ENCODE measurements at regions not wholly inside any gene's neighbourhood (a gene's known extent, or its start where the extent isn't known, plus 50 kb on each side); places are given as distances from the start of the nearest gene placed in this dataset.

DNA sequence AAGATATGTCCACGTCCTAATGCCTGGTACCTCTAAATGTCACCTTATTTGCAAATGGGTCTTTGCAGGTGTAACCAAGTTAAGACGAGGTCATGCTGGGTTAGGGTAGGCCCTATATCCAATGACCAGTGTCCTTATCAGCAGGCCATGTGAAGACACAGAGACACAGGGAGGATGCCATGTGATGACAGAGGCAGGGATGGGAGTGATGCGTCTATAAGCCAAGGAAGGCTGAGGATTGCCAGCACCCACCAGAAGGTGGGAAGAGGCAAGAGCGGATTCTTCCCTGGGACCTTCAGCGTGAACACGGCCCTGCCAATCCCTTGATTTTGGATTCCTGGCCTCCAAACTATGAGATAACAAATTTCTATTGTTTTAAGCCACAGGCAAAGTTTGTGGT lies 123.4 kb upstream of the CXCL14 start:
- DNase-seq (ENCODE audit: low read depth), result no peak

DNA sequence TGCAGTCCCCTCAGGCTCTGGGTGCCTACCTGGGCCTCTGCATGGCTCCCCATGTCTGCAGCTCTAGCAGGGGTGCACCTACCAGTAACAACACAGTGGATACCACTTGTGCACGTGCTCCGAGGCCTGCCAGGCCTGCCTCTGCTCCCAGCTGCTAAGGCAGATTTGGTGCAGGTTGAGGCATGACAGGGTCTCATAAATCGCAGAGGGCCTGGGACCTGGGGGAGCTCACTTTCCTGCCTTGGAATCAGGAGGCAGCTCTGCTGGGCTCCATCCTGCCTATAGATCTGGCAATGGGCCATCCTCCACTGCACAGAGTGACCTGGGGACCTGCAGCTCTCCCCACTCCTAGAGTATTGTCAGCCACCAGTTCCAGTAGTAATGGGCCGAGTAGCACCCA lies 121.9 kb upstream of the CXCL14 start:
- DNase-seq (ENCODE audit: low read depth), result no peak

DNA sequence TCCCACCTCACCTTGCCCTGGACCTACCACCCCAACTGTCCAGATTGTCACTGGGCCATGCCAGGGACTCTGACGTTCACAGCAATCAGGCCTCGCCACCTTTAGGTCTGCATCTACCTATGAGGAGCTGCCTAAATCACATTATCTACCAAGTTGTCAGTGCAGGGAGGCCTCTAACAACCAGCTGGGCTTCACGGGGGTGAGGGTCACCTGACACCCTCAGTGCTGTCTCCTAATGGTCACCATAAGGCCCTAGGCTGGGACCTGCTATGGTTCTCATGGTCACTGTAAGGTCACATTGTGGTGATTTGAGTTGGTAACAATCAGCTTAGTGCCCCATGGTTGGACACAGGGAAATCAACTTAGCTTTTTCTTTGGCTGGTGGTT lies 119.2 kb upstream of the CXCL14 start:
- DNase-seq (ENCODE audit: low read depth), result no peak

DNA sequence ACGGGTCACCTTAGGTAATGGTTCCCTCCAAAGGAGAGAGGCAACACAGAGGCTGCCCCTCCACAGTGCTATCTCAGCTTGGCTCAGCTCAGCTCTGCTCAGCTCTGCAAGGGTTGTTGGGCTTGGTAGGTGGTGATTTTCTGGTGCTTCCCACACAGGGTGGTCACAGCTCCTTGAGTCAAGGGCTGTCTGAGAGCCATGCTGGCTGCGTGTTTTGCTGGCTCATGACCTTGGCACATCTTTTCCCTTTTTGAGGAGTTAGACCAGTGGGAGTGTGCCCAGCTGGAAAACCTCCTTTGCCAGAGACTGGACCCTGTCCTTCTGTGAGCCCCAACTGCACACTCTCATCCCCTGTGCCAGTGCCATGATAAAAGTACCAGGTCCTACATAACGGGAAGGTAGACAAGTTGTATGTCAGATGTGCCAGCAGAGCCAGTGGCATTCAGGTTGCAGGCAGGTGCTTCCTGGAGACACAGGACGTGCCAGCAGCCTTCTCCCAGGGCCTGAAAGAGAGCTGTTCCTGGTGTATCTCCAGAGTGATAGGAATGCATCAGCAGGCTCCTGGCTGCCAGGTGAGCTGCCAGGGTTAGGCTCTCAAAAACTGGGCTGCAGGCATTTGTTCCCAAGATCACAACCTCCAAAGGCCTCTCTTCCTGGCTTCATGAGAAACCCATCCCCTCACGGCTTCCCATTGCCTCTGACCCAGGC lies 118.6 kb upstream of the CXCL14 start:
- no peak for DNase-seq (ENCODE audit: low read depth)

DNA sequence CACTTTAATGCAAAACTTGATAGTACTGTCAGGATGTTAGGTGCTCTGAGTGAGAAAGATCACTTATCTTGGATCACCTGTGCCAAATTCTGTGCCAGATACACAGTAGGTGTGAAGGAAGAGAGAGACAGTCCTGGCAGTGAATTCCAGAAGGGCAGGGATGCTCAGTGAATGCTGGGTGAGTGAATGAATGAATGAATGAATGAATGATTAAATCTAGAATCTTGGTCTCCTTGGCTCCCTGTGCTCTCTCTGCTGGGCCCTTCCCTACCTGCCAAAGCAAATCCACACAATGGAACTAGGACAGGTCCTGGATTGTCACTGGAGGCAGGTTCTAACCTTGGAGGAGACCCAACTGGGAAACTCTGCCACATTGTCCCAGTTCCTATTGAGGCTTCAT lies 117.5 kb upstream of the CXCL14 start:
- no peak for DNase-seq (ENCODE audit: low read depth)

DNA sequence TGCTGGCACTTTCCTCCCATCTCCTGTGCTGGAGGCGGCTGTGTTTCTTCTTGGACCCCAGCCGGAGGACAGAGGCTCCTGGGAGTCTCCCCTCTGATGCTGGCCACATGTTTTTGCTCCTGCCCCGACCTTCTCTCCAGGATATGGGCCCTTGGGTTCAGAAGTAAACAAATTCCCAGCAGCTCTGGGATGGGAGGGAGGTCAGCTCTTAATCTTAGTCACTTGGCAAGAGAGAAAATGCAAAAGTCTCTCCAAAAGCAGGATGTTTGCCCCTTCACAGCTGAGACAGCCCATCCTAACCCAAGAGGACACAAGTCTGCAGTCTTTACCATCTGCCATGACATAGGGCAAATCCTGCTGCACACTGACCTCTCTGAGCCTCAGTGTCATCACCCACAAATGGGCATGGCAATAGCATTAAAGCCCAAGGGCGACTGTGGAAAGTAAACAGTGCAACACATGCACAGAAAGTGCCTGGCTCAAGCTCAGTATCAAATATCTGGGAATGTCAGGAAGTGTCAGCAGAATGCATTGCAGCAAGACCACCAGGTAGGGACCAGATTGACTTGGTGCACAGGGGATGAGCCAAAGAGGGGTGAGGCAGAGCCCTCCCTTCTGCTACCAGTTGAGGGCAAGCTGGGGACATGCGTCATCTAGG lies 117.0 kb upstream of the CXCL14 start:
- no peak for DNase-seq (ENCODE audit: low read depth)

DNA sequence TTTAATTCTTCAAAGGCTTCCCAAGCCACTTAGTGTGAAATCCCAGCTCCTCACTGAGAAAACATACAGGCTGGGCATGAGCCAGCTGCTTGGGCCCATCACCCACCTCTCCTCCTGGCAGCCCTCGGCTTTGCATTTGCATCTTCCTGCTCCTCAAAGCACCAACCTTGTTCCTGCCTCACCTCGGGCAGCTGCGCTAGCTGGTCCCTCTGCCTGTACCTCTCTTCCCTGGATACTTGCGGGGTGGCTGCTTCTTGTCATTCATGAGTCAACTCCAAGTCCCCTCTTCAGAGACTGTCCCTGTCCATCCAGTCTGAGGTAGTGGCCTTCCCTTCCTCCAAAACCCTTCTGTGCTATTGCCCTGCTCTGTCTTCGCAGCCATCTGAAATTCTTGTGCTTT lies 116.1 kb upstream of the CXCL14 start:
- DNase-seq (ENCODE audit: low read depth), result no peak

DNA sequence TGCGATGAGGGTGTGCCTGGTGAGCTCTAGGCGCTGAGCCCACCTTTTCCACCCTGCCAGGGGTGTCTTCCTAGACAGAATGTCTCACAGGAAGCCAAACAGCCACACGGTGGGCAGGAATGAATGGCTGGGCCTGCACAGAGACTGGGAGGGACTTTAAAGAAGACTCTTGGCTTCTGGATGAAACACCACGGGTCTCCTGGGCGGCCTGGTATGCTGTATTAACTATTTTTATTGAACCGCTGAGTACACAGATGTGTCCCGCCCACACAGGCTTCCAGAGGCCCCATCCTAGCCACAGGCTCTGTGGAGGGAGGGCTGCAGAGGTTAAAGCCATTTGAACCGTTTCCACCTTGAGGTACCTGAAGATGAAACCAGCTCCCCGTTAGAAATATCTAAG lies 115.2 kb upstream of the CXCL14 start:
- no peak for DNase-seq (ENCODE audit: low read depth)

DNA sequence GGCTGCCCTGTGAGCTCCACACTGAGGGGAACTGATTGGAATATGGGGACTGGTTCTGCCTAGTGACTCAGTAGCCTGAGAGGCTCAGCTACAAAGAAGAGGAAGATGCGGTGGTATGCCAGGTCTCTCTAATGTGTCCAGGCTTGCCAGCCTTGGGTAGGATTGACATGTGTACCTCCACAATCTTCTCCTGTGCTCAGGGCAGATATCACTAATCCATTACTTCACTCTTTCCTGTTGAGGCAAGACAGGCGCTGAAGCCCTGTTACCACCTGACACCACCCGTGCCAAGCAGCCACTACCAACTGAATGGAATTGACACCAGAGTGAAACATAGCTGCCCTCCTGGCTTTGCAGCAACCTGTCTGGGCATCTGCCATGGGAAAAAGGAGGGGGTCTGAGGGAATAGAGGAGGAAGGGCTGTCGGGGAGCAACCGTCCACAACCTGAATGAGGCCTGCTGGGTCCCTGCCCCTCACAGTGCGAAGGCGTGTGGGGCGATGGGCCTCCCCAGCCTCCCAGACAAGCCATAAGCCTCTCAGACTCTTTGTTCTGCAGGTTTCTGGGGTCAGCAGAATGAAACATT lies 114.7 kb upstream of the CXCL14 start:
- DNase-seq (ENCODE audit: low read depth), result no peak

DNA sequence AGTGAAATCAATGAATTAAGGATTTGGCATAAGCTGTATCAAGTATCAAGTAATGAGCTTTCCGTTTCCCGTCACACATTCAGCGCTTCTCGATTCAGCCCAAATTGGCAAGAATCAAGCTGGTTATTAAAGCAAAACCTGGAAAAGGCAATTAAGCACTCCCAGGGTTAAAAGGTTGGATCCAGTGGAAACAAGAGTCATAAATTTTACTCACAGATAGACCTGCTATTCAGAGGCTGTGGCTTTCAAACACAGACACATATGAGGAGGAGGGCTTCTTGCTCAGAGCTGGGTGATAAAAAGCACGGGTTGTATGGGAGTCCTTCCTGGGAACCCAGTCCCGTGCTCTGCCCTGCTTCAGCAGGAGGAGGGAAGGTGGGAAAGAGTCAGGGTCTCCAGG lies 112.3 kb upstream of the CXCL14 start:
- DNase-seq (ENCODE audit: low read depth), result no peak

DNA sequence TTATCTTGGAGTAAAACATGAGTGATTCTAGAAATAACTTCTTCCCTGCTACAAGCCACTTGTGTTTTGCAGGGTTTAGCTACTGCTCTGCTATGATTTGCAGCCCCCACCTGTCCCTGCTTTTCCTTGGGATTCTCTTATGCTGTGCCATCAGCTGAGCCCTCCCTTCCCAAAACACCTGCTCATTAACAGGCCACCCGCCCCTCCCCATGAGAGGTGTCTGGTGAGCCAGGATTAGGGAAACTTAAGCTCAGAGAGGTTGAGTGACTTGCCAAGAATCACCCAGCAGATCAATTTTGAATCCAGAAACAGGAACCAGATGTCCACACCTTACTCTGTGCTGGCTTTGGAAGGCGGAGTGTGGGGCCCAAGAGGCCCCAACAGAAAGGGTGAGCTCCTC lies 111.7 kb upstream of the CXCL14 start:
- no peak for DNase-seq (ENCODE audit: low read depth)

DNA sequence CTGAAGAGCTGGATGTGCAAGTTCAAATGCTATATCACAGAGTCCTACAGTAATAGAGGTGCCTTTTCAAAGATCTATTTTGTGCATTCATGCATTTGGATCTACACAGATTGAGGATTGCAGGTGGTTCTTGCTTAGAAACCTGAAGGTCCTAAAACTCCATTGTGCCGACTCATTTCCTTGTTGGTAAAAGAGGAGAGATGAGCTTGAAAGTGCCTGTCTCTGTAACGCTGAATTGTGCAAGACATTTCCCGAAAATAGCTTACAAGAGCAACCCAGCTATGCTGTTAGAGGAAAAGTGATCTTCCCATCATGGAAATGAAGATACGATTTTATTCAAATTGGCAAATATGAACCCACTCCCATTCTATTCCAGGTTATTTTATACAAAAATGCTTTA lies 110.7 kb upstream of the CXCL14 start:
- DNase-seq (ENCODE audit: low read depth), result no peak

DNA sequence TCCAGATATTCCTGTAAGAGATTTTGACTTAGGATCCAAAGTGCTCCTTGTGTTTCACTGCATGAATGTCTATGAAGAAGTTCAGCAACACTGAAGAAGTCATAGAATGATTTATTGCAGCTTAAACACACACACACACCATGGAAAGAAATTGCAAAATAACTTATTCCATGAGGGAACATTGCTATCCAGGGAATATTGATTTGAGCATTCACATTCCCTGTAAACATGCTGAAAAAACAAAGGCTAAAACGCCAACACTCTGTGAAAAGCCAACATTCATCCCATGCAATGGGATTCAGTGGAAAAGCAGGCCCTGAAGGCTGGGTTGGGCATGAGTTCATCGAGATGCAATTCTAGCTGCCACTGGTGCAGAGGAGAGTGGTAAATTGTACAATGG lies 109.6 kb upstream of the CXCL14 start:
- DNase-seq (ENCODE audit: low read depth), result no peak

DNA sequence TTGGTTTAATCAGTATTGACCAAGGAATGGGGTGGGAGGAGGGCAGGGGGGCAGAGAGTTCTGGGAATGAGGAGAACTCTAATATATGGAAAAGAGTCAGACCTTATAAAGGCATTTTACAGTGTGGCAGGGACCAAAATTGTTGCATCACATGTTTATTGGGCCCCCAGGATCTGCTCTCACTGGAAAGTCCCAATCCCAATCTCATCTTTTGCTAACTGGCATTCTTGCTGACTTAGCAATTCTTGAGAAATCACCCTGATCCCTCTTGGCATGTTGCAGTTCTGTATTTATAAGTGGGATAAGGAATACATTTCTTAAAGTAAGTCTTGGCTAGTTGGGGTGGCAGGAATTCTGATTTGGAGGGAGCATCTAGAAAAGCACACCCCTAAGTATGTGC lies 104.4 kb upstream of the CXCL14 start:
- no peak for DNase-seq (ENCODE audit: low read depth)

DNA sequence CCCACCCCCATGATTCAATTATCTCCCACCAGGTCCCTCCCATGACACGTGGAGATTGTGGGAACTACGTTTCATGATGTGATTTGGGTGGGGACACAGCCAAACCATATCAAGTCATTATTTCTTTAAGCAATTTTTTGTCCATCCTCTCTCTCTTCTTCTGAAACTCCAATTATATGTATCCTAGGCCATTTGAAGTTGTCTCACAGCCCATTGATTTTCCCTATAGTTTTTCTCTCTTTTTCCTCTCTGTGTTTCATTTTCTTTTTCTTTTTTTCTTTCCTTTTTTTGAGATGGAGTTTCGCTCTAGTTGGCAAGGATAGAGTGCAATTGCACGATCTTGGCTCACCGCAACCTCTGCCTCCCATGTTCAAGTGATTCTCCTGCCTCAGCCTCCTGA lies 101.9 kb upstream of the CXCL14 start:
- DNase-seq (ENCODE audit: low read depth), result no peak

DNA sequence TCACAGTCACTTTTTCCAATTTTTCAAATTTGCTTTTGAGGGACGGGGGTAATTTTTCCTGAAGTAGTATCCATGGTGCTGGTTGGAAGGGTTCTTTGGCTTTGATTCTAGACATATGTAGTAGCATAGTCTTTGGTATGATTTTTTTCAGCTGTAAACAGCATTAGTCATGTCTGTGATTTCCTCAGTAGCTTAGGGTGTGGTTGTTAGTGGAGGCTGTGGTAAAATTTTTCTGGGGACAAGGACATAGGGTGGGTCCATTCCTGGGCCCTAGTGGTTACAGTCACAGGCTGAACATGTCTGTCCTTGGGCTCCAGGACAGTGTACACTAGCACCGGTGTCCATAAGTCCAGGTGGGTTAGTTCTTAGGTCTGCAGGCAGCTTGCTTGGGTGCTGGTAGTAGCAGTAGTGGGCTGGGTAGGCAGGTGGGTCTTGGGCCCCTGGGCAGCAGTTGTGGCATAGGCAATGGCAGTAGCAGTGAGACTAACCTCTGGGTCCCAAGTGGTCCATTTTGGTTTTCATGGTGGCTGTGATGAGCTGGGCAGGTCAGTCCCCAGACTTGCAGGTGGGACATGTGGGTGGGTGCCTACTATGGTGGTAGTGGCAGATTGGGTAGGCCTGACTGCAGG lies 100.0 kb upstream of the CXCL14 start:
- no peak for DNase-seq (ENCODE audit: low read depth)

DNA sequence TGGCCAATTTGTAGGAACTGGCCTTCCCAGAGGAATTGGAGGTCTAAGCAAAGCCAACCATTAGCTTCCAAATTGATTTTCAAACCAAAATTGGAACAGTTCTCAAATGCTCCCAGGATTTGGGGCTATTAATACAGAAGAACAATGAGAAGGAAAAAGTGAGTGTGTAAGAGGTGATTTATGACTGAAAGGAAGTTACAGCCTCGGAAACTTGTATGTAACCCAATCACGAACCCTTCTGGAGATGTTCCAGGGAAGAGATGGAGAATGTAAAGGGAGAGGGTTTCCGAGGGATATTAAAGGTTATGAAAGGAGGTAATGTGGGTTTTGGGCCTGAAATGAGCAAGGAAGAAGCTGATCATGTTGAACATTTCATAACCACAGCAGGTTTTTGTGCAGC lies 93.2 kb upstream of the CXCL14 start:
- DNase-seq (ENCODE audit: low read depth), result no peak

DNA sequence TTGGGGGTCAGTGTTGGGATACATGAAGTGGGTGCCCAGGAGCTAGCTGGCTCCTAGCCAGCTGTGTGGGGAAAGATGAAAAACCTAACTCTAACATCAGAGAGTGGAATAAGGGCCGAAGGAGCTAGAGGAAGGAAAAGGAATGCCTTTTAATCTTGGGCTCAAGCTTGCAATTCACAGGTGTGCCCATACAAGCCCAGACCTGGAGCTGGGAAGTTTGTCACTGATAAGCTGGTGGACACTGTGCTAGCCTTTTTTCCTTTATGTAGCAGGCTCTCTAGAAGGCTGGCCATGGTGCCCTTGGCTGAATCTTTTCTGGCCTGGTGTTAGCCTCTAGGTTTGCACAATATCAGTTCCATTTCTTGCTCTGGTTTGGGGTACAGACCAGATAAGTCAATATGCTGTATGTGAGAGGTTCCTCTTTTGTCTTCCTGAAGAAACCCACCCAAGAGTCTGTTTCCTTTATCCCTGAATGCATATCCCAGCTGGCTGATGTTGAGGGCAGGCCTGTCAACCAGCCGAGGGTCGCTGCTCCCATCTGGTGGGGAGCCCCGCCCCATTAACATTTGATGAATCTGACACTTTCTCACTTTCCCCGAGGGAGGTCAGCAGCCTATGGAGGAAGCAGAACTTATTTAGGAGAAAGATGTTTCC lies 92.4 kb upstream of the CXCL14 start:
- DNase-seq (ENCODE audit: low read depth), result no peak

DNA sequence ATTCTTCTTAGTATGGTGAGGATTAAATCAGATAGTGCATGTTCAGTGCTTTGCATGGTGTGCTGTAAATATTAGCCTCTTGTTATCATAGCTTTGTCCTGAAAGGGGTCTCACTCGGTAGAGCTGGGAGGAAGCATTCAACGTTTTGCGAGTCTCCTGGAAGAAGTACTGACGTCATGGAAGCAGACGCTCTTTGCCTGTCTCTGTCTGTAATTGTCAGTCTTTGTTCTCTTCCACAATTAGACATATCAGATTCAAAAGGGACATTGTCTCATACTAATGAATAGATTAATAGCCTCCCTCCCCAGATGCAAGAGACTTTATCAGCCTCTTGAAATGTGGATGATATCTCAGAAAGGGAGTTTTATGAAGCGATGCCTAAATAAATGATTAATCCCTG lies 91.8 kb upstream of the CXCL14 start:
- DNase-seq (ENCODE audit: low read depth), result no peak

DNA sequence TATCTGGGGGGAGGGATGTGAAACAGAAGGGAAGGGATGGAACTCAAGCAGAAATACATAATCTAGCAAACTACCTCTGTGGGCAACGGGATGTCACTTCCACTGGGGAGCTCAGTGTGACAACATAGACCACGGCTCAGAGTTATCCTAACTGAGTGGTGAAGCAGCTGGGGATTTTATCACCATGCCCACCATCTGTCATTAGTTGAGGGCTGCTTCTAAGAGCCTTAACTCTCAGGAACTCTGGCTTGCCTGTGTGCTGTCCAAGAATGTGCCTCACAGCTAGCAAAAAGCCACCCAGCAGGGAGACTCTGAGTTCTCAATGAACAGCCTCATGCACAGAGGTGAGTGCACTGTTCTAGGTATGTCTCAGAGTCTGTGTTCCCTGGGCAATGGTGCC lies 90.6 kb upstream of the CXCL14 start:
- no peak for DNase-seq (ENCODE audit: low read depth)

DNA sequence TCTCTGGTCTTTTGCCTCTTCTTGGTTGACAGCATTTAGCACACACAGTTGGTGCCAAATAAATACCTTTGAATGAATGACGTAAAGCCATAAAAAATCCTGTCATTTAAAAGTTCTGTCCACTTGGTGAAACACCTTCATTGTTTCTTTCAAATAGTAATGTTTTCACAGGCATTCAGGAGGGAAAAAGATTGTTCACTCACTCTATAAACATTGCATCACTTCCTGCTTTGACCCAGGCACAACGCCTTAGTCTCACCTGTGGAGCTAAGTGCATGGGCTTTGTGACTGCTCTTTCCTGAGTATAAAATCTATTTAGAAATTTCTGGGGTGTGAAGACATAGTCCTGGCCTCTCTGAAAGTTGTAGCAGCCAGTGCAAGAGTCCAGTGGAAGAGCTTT lies 88.9 kb upstream of the CXCL14 start:
- no peak for DNase-seq (ENCODE audit: low read depth)

DNA sequence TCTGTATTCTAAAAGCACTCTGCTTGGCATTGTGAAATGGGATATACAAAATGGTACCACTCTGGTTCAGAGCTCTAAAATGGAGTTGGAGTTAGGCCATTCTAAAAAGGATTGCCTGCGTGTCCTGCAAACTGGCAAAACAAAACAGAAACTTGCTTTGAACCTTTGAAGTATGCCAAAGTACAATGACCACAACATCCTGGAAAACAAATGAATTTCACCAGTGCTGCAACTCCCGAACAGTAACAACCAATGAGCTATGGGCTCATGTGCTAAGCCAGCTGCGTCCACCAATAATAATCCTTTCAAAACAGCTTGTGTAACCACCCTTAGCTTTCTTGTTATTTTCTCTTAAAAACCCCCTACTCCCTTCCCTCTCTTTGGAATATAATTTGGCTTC lies 88.4 kb upstream of the CXCL14 start:
- DNase-seq (ENCODE audit: low read depth), result no peak

DNA sequence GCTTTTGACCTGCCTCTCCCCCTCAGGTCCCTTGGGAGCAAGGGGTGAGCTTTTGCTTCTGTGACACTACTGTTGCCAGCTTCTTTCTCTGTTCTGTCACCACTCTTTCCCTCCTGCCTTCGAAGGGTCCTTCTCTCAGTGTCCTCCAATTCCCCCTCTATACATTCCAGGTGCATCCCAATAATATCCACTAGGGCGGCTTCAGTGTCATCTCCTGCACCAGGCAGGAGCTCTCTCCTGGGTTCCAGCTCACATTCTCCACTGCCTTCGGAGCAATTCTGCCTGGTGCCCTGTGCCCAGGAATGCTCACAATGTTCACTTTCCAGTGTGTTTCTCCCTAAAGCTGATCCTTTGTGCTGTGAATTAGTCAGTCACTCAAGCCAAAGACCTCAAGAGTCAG lies 83.9 kb upstream of the CXCL14 start:
- no peak for DNase-seq (ENCODE audit: low read depth)

All from EH (cell line).